GM21390 (cell line): ENCODE measurements at regions not wholly inside any gene's neighbourhood (a gene's known extent, or its start where the extent isn't known, plus 50 kb on each side); places are given as distances from the start of the nearest gene placed in this dataset.

Experiments used
- ATAC-seq: cut with Tn5 transposase; IDR thresholded peaks from one replicate; pipeline ENCODE4 v1.9.1; 2021; ENCODE audit not compliant: unreplicated experiment

DNA sequence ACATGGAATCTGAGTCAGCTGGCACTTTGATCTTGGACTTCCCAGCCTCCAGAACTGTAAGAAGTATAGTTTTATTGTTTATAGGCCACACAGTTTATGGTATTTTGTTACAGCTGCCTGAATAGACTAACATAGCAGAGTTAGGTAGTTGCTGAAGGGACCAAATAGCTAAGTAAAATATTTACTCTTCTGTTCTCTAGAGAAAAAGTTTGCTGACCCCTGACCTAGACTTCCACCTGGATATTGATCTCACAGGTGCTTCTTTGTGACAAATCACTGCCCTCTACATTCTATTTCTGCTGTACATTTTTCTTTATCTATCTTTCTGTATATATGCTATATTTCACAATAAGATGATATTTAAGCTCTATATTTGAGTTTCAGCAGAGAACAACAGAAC, 212.5 kb downstream of the CSNK2A3 start:
- no peak for ATAC-seq

DNA sequence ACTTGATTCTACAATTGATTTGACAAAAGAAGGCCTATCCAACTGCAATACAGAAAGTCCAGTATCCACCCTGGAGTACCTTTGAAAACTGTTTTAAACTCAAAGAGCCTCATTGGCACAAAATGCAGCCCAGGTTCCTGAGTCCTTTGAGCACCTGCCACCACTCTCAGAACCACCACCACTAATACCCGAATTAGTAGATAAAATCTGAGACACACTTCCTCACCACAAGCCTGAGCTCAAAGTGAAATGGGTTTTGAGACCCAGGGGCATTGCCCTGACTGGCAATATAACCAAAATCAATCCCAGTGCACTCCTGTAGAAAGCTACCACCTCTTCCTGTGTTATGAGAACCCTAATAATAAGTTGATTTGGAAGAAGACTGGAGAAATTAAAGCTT, 215.7 kb downstream of the CSNK2A3 start:
- no peak for ATAC-seq

DNA sequence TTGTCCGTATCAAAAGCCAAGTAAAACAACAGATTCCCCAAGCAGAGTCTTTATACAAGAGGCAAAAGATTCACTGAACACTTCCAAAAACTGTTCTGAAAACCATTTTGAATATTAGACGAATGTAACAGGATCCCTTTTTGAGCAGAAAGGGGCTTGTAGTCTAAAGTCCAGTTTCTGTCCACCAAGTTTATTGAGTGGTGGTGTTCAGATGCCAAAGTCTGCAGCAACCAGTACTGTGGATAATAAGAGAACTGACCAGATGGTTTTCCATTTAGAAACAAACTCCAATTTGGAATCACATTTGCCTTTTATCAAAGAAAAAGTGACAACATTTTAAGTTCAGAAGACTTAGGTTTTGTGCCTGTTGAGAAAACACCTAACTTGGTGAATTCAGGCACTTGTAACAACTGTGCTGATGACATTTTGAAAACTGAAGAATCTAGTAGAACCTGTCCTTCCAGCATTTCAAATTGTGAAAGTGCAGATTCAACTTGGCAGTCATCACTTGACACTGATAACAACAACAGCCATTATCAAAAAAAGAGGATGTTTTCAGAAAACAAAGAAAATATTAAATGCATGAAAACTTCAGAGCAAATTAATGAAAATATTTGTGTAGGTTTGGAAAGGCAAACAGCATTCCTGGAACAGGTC, 217.1 kb downstream of the CSNK2A3 start:
- no peak for ATAC-seq

DNA sequence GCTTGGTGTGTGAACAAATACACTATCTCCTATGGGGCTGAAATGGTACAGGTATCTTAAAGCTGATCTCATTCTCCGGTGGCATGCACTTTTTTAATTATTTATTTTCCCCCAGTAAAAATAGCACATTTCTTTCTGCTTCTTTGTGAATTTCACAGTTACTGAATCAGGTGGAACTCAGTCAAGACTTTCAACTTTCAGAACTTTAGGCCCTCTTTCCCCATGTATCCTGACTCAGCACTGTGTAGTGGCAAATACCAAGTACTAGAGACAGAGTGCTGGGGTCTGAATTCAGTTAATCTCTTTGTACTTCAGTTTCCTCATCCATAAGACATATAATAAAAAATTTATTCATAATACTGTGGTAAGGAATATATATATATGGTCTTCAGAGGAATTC, 223.9 kb downstream of the CSNK2A3 start:
- ATAC-seq: no peak

DNA sequence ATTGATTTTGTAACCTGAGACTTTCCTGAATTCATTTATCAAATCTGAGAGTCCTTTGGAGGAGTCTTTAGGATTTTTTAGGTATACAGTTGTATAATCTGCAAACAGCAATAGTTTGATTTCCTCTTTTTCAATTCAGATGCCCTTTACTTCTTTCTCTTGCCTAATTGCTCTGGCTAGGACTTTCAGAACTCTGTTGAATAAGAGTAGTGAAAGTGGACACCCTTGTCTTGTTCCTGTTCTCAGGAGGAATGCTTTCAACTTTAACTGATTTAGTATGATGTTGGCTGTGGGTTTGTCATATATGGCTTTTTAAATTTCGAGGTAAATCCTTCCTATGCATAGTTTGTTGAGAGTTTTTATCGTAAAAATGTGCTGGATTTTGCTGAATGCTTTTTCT, 227.4 kb downstream of the CSNK2A3 start:
- ATAC-seq: no peak

DNA sequence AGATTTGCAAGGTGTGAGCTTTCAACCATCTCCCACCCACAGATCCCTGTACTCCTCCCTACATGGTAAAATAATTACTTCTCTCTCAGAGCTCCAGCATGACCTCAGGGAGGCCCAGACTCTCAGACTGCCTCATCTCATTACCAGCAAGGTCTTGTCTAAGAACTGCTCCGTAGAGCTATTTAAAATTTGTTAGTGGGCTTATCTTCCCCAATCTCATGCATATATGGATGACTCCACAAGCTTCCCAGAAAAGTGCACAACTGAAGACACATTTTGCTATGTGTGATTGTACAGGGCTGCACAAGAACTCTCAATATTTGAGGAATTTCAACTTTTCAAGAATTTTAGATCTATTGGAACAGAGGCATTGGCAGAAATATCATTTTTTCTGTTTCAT, 230.3 kb downstream of the CSNK2A3 start:
- ATAC-seq: no peak

DNA sequence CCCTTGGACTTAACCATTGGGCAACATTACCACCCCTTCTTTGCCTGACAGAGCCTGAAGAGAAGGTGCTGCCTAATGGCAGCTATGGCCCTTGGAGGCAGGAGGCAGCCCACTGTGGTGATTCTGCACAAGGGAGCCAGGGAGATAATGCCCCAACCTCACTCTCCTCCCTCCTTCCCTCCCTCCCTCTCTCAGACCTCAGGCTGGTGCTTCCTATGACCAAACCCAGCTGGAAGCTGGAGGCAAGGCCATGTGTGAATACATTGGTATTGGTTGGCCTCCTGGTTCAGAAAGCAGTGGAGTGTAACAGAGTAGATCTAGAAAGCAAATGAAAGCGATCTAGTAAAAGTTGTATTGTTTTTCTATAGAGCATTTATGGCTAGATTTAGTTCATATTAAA, 233.1 kb downstream of the CSNK2A3 start:
- ATAC-seq: no peak

DNA sequence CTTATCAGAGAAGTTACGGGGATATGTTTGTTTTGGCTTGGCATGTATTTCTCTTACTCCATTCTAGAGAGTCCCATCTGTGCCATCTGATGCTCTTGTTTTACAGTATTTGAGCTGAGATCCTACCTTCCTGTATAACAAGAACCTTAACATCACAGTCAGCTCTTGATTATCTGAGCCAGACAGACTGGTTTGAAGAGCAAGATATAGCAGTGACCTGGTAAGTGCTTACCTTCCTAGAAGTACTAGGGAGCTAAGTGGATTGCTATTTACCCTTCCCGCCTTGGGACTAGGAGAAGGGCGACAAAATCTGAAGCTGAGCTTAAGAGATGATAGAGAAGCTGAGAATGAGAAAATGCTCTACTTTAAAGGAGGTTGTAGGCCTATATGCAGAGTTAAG, 235.3 kb downstream of the CSNK2A3 start:
- ATAC-seq: no peak

DNA sequence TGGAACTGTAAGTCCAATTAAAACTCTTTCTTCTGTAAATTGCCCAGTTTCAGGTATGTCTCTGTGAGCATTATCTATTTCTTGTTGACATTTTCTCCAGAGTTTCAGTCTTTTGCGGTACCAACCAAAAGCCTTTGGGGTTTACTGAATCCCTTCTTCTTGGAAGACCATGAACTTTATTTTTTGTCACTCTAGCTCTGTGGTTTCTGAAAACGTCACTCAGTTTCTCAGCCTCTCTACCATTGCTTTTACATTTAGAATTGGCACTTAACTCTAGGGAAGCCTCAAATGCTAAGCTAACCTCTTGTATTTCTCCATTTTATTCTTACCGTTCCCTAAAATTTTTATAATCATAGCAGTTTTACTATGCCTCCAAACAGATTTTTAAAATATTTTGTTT, 237.6 kb downstream of the CSNK2A3 start:
- ATAC-seq: no peak

DNA sequence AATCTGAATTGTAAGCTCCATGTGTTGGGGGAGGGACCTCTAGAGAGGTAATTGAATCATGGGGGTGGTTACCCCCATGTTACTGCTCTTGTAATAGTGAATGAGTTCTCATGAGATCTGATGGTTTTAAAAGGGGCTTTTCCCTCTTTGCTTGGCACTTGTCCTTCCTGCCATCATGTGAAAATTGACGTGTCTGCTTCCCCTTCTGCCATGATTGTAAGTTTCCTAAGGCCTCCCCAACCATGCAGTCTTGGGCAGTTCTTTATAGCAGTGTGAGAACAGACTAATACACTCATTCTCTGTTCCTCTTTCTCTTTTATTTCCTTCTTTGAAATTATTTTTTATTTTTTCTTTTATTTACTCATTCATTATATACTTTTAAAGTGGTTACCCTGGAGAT, 239.4 kb downstream of the CSNK2A3 start:
- ATAC-seq: no peak

DNA sequence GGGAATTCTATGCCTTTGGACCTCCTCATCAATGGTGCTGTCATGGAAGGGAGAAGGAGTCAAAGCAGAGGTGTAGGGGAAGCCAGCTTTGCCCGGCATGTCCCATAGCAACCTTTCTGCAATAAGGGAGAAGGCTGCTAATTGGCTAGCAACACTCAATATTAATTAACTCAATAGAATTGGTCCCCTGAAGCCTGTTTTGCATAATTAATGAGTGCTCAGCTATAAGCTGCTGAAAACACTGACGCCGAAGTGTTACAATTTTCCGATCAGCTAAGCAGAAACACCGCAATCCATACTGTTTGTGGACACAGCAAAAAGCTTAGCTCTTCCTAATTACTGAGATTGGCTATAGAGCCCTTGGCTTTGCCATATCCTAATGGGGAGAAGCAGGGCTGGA, 245.0 kb downstream of the CSNK2A3 start:
- no peak for ATAC-seq

DNA sequence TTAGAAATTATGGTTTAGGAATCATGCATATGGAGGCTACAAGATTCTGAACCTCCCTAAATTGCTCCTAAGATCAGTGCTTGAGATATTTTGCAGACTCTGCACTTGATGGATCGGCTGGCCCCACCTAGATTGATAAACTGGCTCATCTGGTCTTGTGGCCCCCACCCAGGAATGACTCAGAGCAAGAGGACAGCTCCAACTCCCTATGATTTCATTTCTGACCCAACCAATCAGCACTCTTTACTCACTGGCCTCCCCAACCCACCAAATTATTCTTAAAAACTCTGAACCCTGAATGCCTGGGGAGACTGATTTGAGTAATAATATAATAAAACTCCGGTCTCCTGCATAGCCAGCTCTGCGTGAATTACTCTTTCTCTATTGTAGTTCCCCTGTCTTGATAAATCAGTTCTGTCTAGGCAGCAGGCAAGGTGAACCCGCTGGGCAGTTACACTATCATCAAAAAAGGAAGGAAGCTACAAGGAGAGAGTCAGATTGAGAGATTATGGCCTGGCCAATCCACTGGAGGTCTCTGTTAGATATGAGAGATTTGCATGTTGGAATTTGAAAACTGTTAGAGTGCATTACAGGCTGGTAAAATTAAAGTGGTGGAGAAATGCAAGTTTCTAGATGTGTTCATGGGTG, 245.8 kb downstream of the CSNK2A3 start:
- ATAC-seq: no peak

DNA sequence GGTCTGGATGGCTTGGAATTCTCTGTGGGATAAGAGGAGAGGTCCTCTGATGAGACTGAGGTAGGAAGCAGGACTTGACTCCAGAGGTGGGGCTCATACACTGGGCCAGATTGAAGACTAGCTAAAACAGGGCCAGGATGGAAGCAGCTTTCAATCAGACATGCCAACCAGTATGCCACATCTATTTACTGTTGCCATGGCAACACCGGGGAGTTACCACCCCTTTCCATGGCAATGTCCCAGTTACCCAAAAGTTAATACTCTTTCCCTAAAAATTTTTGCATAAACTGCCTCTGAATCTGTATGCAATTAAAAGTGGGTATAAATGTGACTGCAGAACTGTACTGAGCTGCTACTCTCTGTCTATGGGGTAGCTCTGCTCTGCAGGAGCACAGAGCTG, 247.5 kb upstream of the ZBED5 start:
- ATAC-seq: no peak

DNA sequence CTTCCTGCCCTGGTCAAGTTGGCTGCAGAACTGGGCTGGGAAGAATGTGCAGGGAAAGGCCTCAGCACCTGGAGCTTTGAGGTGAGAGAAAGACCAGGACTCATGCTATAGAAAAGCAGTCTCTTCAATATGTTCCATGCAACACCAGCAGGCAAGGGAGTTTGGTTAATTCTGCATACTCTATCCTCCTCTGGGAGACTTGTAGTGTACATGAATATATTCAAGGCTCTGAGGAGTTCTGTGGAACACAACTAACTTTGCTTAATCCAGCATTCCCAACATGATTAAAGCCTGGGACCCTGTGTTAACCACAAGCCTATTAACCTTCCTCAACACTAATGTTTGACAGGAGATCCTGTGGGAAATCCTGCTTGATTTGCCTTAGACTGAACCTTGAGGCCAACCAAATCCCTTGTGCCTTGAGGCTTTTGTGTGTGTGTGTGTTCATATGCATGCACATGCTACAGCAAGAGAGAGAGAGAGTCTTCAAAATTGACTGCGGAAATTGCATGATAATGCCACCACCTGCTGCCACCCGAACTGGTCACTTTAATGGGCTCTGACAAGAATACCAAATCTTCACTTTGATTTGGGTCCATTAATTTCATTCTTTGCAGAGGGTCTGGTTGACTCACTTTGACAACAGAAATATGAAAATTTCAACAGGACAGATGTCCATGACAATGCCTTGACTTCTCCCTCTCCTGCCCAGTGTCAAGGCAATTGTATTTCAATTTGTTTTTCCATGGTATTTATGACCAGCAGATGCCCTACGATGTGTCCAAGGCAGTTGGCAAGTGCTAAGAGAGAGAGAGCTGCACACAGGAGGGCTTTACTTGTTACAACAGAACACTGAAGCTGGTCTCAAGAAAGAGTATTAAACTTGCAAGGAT, 238.2 kb upstream of the ZBED5 start:
- no peak for ATAC-seq

DNA sequence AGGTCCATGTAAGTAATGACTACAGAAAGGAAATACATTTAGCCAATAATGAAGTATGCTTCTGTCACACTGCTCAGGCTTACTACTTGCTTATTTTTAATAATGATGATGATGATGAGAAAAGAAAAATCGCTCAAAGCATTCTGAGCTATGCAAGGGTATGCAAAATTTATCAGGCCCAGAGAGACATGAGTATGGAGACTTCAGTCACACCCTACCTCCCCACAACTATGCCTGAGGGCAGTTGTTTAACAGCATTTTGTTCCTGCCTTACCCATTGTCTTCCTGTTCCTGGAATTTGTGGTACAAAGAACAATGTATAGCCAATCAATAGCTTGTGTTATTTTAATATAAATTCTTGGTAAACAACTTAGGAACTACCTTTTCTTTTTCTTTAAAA, 232.6 kb upstream of the ZBED5 start:
- no peak for ATAC-seq

DNA sequence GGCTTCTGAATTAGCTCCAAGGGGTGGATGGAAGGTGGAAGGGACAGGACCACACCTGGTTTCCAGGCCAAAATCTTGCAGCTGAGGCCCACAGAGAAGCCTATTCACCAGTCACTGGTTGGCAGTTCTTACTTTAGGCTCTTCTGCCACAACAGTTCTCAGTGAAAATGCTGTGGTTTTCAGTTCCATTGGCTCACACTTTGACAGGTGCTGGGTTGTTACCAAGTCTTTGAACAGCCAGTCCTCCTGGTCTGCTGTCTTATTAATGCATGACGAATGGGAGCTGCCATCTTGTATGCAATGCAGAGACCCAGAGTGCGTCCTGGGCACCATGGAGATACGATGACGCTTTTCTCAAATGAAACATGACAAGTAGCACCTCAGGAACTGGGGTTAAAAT, 232.0 kb upstream of the ZBED5 start:
- ATAC-seq: no peak

DNA sequence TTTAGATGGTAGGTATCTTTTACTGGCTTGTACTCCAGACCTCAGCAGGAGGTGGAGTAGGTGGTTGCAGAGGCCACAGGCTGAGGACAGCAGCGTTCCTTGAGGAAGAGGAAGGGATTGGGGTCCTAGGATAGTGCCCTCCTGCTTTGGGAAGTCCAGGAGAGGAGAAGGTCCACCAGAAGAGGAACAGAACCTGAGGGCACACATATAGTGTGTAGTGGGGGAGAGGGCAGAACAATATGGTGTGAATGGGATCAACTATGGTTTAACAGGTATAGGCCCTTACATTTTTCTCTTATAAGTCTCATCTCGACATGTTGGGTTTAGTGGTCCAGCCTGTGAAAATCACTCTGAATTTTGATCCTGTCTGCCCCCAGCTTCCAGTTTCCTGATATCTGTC, 229.1 kb upstream of the ZBED5 start:
- ATAC-seq: no peak

DNA sequence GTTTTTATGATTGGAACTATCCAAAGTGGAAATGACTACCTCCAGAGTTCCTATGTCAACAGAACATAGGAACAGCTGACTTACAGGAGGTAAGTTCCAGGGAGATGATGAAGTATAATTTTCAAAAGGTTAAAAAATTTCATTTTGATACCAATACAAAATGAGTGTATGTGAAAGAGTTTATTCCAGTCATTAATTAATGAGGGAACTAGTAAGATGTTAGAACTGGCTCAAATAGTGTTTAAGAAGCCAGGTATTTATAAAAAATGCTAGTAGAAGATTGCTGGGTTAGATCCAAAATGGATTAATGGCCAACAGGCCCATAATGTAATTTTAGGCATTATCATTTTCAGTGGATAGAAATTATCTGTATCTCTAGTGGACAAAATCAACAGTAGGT, 227.7 kb upstream of the ZBED5 start:
- no peak for ATAC-seq

DNA sequence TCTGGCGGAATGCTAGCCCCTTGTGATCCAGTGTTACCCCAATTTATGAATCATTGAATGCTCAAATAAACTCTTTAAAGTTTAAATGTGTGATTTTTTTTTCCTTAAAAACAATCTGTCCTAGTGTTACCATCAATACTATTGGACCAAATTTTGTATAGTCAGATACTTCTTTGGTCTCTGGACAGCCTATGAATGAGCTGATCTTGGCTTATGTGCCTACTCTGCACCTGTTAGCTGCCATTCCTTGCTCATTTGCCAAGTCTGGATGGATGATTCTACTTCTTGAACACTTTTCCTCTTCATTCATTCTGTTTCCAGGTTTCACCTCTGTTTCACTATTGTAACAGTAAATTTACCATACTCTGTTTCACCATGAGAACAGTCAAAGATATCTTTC, 226.5 kb upstream of the ZBED5 start:
- no peak for ATAC-seq

DNA sequence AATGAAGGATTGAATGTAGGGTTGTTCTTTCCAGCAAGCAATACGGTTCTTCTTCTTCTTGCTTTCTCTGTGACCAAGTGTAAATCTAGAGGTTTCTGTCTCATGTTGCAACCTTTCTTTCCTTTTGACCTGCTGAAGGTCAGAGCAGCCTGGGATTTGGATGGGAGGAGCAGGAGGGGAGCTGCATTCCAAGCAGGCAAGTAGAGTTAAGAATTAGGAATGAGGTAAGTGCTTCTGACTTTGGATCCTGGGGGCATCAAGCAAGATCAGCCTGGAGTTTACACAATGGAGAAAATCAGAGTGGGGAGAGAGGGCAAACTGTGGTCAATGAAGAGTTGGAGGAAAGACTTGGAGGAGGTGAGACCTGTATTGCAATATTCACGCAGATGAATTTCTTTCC, 225.6 kb upstream of the ZBED5 start:
- no peak for ATAC-seq

DNA sequence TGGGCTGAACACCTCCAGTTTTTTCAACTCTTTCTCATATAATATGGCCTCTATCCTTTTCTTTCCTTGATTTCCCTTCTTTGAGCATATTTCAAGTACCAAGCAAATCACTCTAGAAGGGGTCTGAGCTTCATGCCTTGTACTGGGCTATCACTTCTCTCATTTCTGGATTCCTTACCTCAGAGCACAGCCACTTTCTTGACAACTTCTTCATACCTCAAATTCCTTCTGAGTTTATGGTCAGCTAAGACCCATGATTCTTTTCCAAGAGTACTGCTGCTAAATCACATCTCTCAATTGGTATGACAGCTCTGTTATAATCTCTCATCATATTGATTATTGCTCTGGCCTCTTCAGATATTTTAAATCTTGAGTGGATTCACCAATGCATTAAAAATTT, 224.8 kb upstream of the ZBED5 start:
- ATAC-seq: no peak

DNA sequence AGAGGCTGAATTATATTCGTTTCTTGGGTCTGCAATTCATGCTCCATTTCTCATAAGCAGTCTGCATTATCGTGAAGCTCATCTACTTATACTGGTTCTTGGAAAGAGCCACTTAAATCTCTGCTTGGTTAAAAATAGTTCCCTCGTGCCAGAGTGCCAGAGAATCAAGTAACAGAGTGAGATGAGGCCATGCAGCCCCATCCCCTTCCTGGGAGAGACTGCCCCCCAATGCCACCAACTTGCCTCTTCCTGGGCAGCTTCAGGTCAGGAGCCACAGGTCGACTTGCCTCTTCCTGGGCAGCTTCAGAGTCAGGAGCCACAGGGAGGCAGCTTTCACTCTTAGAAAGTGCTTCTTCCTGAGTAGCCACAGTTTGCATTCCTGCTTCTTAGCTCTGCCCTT, 223.9 kb upstream of the ZBED5 start:
- ATAC-seq: no peak
